ENCODE measurements at regions not wholly inside any gene's neighbourhood (a gene's known extent, or its start where the extent isn't known, plus 50 kb on each side); places are given as distances from the start of the nearest gene placed in this dataset.

GRCh38 chr22:44630826-44631225, 71.2 kb upstream of the PRR5 start:
- TF ChIP-seq CTCF (IDR thresholded peaks at IDR 0.05; ENCODE audit: borderline replicate concordance, extremely low read depth, insufficient read depth), result no peak
- Histone ChIP-seq H3K27me3 (ENCODE audit: control insufficient read depth, insufficient read depth, low read length) (no peaks in the 10 kb centered on the region), H3K4me1 (ENCODE audit: control insufficient read depth in 2 of 3, insufficient read depth in 2 of 3, low read depth in 1 of 3, low read length in 3 of 3) (no peaks in the 10 kb centered on the region), H3K36me3 (ENCODE audit: control insufficient read depth in 2 of 3, insufficient read depth in 3 of 3, low read length in 3 of 3) (no peaks in the 10 kb centered on the region), H3K9me3 (ENCODE audit: control insufficient read depth in 2 of 3, insufficient read depth in 1 of 3, low read length in 3 of 3) (no peaks in the 10 kb centered on the region), H3K4me3 (ENCODE audit: low read length in 3 of 3) (no peak overlapping the region), H3K27ac (ENCODE audit: low read depth in 2 of 2, low read length in 2 of 2) (no peak overlapping the region), H3K9ac (ENCODE audit: low read length in 3 of 3) (no peak overlapping the region)
- intact Hi-C loops (cut with DNase I), result no loop called here
- DNase-seq (no peak), FAIRE-seq (no peak)

- no peak for FAIRE-seq
- H3K9ac ChIP-seq (ENCODE audit: low read length in 3 of 3), result no peak overlapping the region
- no peak for TF ChIP-seq CTCF (IDR thresholded peaks at IDR 0.05; ENCODE audit: borderline replicate concordance, extremely low read depth, insufficient read depth)
- no peaks in the 10 kb centered on the region for H3K36me3 ChIP-seq (ENCODE audit: control insufficient read depth in 2 of 3, insufficient read depth in 3 of 3, low read length in 3 of 3)
- H3K4me1 ChIP-seq (ENCODE audit: control insufficient read depth in 2 of 3, insufficient read depth in 2 of 3, low read depth in 1 of 3, low read length in 3 of 3), result no peaks in the 10 kb centered on the region
- intact Hi-C loops (cut with DNase I), result loop anchor here (5.0 kb wide), 1 partner anchor 637 kb away; no protein-coding TSS in a partner anchor
- no peaks in the 10 kb centered on the region for H3K9me3 ChIP-seq (ENCODE audit: control insufficient read depth in 2 of 3, insufficient read depth in 1 of 3, low read length in 3 of 3)
- DNase-seq, result peak in 1 of 5 donors; percentile 12
- H3K27ac ChIP-seq (ENCODE audit: low read depth in 2 of 2, low read length in 2 of 2), result no peak overlapping the region
- no peaks in the 10 kb centered on the region for H3K27me3 ChIP-seq (ENCODE audit: control insufficient read depth, insufficient read depth, low read length)
- no peak overlapping the region for H3K4me3 ChIP-seq (ENCODE audit: low read length in 3 of 3)
Measured at GRCh38 chr22:44628835-44629234, 73.2 kb upstream of the PRR5 start.

GRCh38 chr22:44628273-44628672, 73.7 kb upstream of the PRR5 start:
- no peaks in the 10 kb centered on the region for H3K27me3 ChIP-seq (ENCODE audit: control insufficient read depth, insufficient read depth, low read length)
- no peak overlapping the region for H3K4me3 ChIP-seq (ENCODE audit: low read length in 3 of 3)
- H3K9ac ChIP-seq (ENCODE audit: low read length in 3 of 3), result no peak overlapping the region
- H3K36me3 ChIP-seq (ENCODE audit: control insufficient read depth in 2 of 3, insufficient read depth in 3 of 3, low read length in 3 of 3), result no peaks in the 10 kb centered on the region
- no peak for TF ChIP-seq CTCF (IDR thresholded peaks at IDR 0.05; ENCODE audit: borderline replicate concordance, extremely low read depth, insufficient read depth)
- H3K4me1 ChIP-seq (ENCODE audit: control insufficient read depth in 2 of 3, insufficient read depth in 2 of 3, low read depth in 1 of 3, low read length in 3 of 3), result no peaks in the 10 kb centered on the region
- FAIRE-seq (no peak), DNase-seq (peak in 1 of 5 donors; percentile 68)
- no peaks in the 10 kb centered on the region for H3K9me3 ChIP-seq (ENCODE audit: control insufficient read depth in 2 of 3, insufficient read depth in 1 of 3, low read length in 3 of 3)
- intact Hi-C loops (cut with DNase I), result loop anchor here (5.0 kb wide), 1 partner anchor 636 kb away; no protein-coding TSS in a partner anchor
- no peak overlapping the region for H3K27ac ChIP-seq (ENCODE audit: low read depth in 2 of 2, low read length in 2 of 2)
